Mesendoderm (in vitro differentiated cells): ENCODE measurements at regions not wholly inside any gene's neighbourhood (a gene's known extent, or its start where the extent isn't known, plus 50 kb on each side); places are given as distances from the start of the nearest gene placed in this dataset.
A peak's percentile ranks its signal among the peaks of the same experiment; 100 is the strongest.

Experiments
- DNase-seq: peaks from one replicate; pipeline ENCODE4 v3.0.0; 2013
- H2AK5ac ChIP-seq: 2 replicates; pipeline ENCODE4 v1.6.1; 2013; ENCODE audit warnings: low read length, inconsistent platforms
- H2BK120ac ChIP-seq: 2 replicates; pipeline ENCODE4 v1.6.1; 2013; ENCODE audit warnings: low read depth, mild to moderate bottlenecking, low read length, moderate library complexity, mixed read lengths
- H2BK15ac ChIP-seq: replicated peaks from 2 replicates; pipeline ENCODE4 v1.6.1; 2013; ENCODE audit warnings: low read depth, mild to moderate bottlenecking, moderate library complexity
- H2BK5ac ChIP-seq: 2 replicates; pipeline ENCODE4 v1.6.1; 2013; ENCODE audit warnings: low read length, inconsistent platforms
- H3K18ac ChIP-seq: 2 replicates; pipeline ENCODE4 v1.6.1; 2013; ENCODE audit warnings: mild to moderate bottlenecking, low read length, mixed read lengths
- H3K23ac ChIP-seq: one replicate; pipeline ENCODE4 v1.6.1; 2013; ENCODE audit warnings: low read length
- H3K27ac ChIP-seq: 2 replicates; pipeline ENCODE4 v1.5.1; 2013; ENCODE audit warnings: low read depth, mild to moderate bottlenecking, inconsistent platforms, low read length, moderate library complexity
- H3K27me3 ChIP-seq: 2 replicates; pipeline ENCODE4 v1.6.1; 2013; ENCODE audit warnings: low read length, control low read depth, mild to moderate bottlenecking, inconsistent platforms; ENCODE audit not compliant: insufficient read depth, poor library complexity
- H3K36me3 ChIP-seq: 2 replicates; pipeline ENCODE4 v1.6.1; 2013; ENCODE audit warnings: low read length, inconsistent platforms; ENCODE audit not compliant: control insufficient read depth, insufficient read depth
- H3K4ac ChIP-seq: one replicate; pipeline ENCODE4 v1.6.1; 2013; ENCODE audit warnings: low read depth, mild to moderate bottlenecking, low read length, moderate library complexity
- H3K4me1 ChIP-seq: 2 replicates; pipeline ENCODE4 v1.6.1; 2013; ENCODE audit warnings: low read depth, low read length, inconsistent platforms; ENCODE audit not compliant: control insufficient read depth
- H3K4me2 ChIP-seq: 2 replicates; pipeline ENCODE4 v1.6.1; 2013; ENCODE audit warnings: low read length
- H3K4me3 ChIP-seq: 2 replicates; pipeline ENCODE4 v1.5.1; 2013; ENCODE audit warnings: mild to moderate bottlenecking, low read length
- H3K56ac ChIP-seq: one replicate; pipeline ENCODE4 v1.6.1; 2013; ENCODE audit warnings: low read length
- H3K79me1 ChIP-seq: 2 replicates; pipeline ENCODE4 v1.6.1; 2013; ENCODE audit warnings: low read length, inconsistent platforms
- H3K79me2 ChIP-seq: 2 replicates; pipeline ENCODE4 v1.6.1; 2013; ENCODE audit warnings: mild to moderate bottlenecking, low read length; ENCODE audit not compliant: control insufficient read depth, insufficient read depth
- H3K9ac ChIP-seq: 2 replicates; pipeline ENCODE4 v1.6.1; 2013; ENCODE audit warnings: low read length, inconsistent platforms
- H4K5ac ChIP-seq: one replicate; pipeline ENCODE4 v1.6.1; 2013; ENCODE audit warnings: low read length
- H4K8ac ChIP-seq: one replicate; pipeline ENCODE4 v1.6.1; 2013; ENCODE audit warnings: low read depth, mild to moderate bottlenecking, control low read depth, low read length, moderate library complexity
- WGBS: extraction: QIAGEN DNeasy Blood & Tissue Kit; methylation state at CpG from one replicate; pipeline ENCODE4 v1.1.7; 2013; ENCODE audit warnings: low lambda C conversion rate, missing lambda C conversion rate; ENCODE audit not compliant: insufficient coverage; ENCODE audit errors: extremely low coverage; 5-methylcytosine and 5-hydroxymethylcytosine counted together

DNA sequence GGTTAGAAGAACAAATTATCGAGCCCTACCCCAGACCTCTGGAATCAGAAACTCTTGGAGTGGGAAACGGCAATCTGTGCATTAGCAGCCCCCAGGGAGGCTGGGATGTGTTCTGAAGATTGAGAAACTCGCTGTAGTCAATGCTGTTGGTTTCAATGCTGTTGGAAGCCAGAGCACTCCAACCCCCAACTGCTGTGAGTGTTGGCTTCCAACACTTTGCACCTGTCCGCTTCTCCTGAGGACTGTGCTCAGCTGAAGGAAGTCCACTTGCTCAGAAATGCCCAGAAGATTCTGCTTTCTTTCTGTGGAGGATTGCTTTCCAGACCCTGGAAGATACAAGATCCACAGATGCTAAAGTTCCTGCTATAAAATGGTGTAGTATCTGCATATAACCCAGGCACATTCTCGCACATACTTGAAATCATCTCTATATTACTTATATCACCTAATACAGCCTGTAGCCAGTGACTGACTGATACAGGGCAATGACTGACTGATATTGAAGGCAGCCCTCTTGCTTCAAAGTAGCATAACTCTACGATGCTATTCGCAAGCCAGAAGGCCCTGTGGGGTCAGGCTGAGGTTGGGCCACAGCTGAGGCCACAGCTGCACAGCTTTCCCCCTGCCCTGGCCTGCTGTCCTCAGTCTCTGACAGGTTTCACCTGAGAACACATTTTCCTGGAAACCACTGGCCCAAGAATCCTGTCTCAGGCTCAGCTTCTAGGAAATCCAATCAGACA, 757.7 kb upstream of the ID2 start:
- Histone ChIP-seq H3K9ac (no peak overlapping the region), H3K36me3 (no peaks in the 10 kb centered on the region), H3K27ac (no peak overlapping the region), H4K8ac (no peak overlapping the region), H2AK5ac (no peak overlapping the region), H3K79me2 (no peaks in the 10 kb centered on the region), H3K23ac (no peak overlapping the region), H3K4ac (no peak overlapping the region), H3K4me3 (no peak overlapping the region), H3K4me1 (no peaks in the 10 kb centered on the region), H2BK120ac (no peak overlapping the region), H3K27me3 (no peaks in the 10 kb centered on the region), H3K79me1 (no peaks in the 10 kb centered on the region), H3K56ac (no peak overlapping the region), H4K5ac (no peak overlapping the region), H3K4me2 (no peak overlapping the region), H3K18ac (no peak overlapping the region), H2BK15ac (no peak overlapping the region), H2BK5ac (no peak overlapping the region)
- no CpG with 5 or more reads among the region's 7 CpGs for WGBS
- DNase-seq = no peak

DNA sequence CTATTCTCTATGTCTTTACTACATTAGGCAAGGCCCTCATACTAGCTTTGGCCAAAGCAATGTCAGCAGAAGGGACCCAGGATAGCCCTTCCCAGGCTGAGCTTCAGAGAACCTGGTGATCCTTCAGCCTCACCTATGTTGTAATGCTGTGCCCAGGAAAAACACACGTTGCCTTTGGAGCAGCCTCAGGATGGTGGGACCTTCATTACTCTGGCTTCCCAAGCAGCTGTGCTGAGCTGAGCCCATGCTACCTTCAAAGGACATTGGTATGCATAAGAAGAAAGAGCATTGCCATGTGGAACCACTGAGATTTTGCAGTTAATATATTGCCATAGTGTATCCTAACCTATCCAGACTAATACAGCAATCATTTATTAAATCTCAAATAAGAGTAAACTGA, 756.4 kb upstream of the ID2 start:
- no peak for DNase-seq
- no peak overlapping the region for H4K8ac ChIP-seq
- no peaks in the 10 kb centered on the region for H3K36me3 ChIP-seq
- H2BK5ac ChIP-seq = no peak overlapping the region
- H3K27me3 ChIP-seq = no peaks in the 10 kb centered on the region
- H2BK15ac ChIP-seq = no peak overlapping the region
- no peak overlapping the region for H4K5ac ChIP-seq
- no peak overlapping the region for H3K4me2 ChIP-seq
- no peaks in the 10 kb centered on the region for H3K79me1 ChIP-seq
- no peak overlapping the region for H3K56ac ChIP-seq
- H2BK120ac ChIP-seq = no peak overlapping the region
- no peak overlapping the region for H3K4ac ChIP-seq
- H3K23ac ChIP-seq = no peak overlapping the region
- no peak overlapping the region for H3K4me3 ChIP-seq
- WGBS = no CpG with 5 or more reads among the region's 1 CpG
- H3K9ac ChIP-seq = no peak overlapping the region
- H3K4me1 ChIP-seq = no peaks in the 10 kb centered on the region
- H3K27ac ChIP-seq = no peak overlapping the region
- H3K18ac ChIP-seq = no peak overlapping the region
- no peak overlapping the region for H2AK5ac ChIP-seq
- H3K79me2 ChIP-seq = no peaks in the 10 kb centered on the region

DNA sequence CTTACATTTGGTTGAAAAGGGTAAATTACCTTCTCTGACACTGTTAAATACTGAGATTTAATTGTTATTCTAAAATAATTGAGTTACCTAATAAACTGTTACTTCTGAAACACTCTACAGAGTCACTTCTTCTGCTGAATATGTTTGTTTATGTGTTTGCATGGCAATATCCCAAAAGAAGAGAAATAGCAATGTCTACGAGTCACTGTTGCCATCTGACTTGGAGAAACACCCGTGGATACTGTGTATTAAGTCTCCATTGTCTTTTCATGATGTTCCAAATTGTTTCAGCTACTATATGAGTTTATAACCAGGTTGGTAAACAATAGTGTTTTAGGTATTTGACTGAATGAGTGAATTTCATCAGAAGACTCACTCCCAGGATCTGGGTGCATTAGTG, 754.2 kb upstream of the ID2 start:
- Histone ChIP-seq H3K4me3 (no peak overlapping the region), H3K4me2 (no peak overlapping the region), H2BK120ac (no peak overlapping the region), H3K18ac (no peak overlapping the region), H3K36me3 (no peaks in the 10 kb centered on the region), H3K27me3 (no peaks in the 10 kb centered on the region), H3K56ac (no peak overlapping the region), H3K23ac (no peak overlapping the region), H3K4ac (no peak overlapping the region), H2AK5ac (no peak overlapping the region), H3K79me1 (no peaks in the 10 kb centered on the region), H3K9ac (no peak overlapping the region), H4K5ac (no peak overlapping the region), H3K79me2 (no peaks in the 10 kb centered on the region), H2BK15ac (no peak overlapping the region), H3K4me1 (no peaks in the 10 kb centered on the region), H3K27ac (no peak overlapping the region), H4K8ac (no peak overlapping the region), H2BK5ac (no peak overlapping the region)
- no peak for DNase-seq
- no CpG with 5 or more reads among the region's 2 CpGs for WGBS

GRCh38 chr2:7929281-7929680, 752.6 kb upstream of the ID2 start:
- H3K27me3 ChIP-seq = no peaks in the 10 kb centered on the region
- H3K56ac ChIP-seq = no peak overlapping the region
- no peak overlapping the region for H3K27ac ChIP-seq
- H2BK120ac ChIP-seq = no peak overlapping the region
- H3K79me1 ChIP-seq = no peaks in the 10 kb centered on the region
- H2BK5ac ChIP-seq = no peak overlapping the region
- no peaks in the 10 kb centered on the region for H3K4me1 ChIP-seq
- no peak overlapping the region for H3K23ac ChIP-seq
- H2AK5ac ChIP-seq = no peak overlapping the region
- no peak overlapping the region for H3K18ac ChIP-seq
- H3K4me2 ChIP-seq = no peak overlapping the region
- H4K8ac ChIP-seq = no peak overlapping the region
- H3K4ac ChIP-seq = no peak overlapping the region
- WGBS = no CpG with 5 or more reads among the region's 9 CpGs
- no peak overlapping the region for H4K5ac ChIP-seq
- H3K9ac ChIP-seq = no peak overlapping the region
- no peak for DNase-seq
- H3K79me2 ChIP-seq = no peaks in the 10 kb centered on the region
- H2BK15ac ChIP-seq = no peak overlapping the region
- no peak overlapping the region for H3K4me3 ChIP-seq
- H3K36me3 ChIP-seq = no peaks in the 10 kb centered on the region

- Histone ChIP-seq H3K27me3 (no peaks in the 10 kb centered on the region), H4K5ac (no peak overlapping the region), H3K4ac (no peak overlapping the region), H3K79me2 (no peaks in the 10 kb centered on the region), H3K79me1 (no peaks in the 10 kb centered on the region), H4K8ac (no peak overlapping the region), H3K4me1 (no peaks in the 10 kb centered on the region), H3K4me3 (no peak overlapping the region), H3K18ac (peak overlapping the region; percentile 68), H3K36me3 (no peaks in the 10 kb centered on the region), H3K56ac (no peak overlapping the region), H2BK15ac (no peak overlapping the region), H3K9ac (no peak overlapping the region), H3K23ac (no peak overlapping the region), H2BK5ac (no peak overlapping the region), H2AK5ac (no peak overlapping the region), H2BK120ac (no peak overlapping the region), H3K27ac (no peak overlapping the region), H3K4me2 (no peak overlapping the region)
- no CpG with 5 or more reads among the region's 13 CpGs for WGBS
- DNase-seq = no peak
Measured at GRCh38 chr2:7930800-7931635, 750.8 kb upstream of the ID2 start.
